Left lung (tissue), 4 donors: ENCODE measurements at regions not wholly inside any gene's neighbourhood (a gene's known extent, or its start where the extent isn't known, plus 50 kb on each side); places are given as distances from the start of the nearest gene placed in this dataset.

ENCODE experiments used
- ATAC-seq: fragments of 200-7000 bp; cut with Tn5 transposase; one replicate; pipeline ENCODE4 v1.9.1; 2020; ENCODE audit warnings: moderate library complexity
- DNase-seq, 4 donors: peaks; one replicate each; pipeline ENCODE4 v3.0.0-alpha.2; 2013 to 2020
- H3K27ac ChIP-seq, 2 donors: fragments of 200-600 bp; sonication (generic) in 1 of 2; one replicate each; pipeline versions ENCODE4 v1.5.0 to v1.8.0; 2020 to 2021
- H3K27me3 ChIP-seq, 2 donors: fragments of 200-600 bp; sonication (generic) in 1 of 2; one replicate each; pipeline versions ENCODE4 v1.5.0 to v1.8.0; 2020 to 2021
- H3K36me3 ChIP-seq, 2 donors: fragments of 200-600 bp; sonication (generic) in 1 of 2; one replicate each; pipeline versions ENCODE4 v1.5.0 to v1.8.0; 2020 to 2021
- H3K4me1 ChIP-seq, 2 donors: fragments of 200-600 bp; one replicate each; pipeline ENCODE4 v1.8.0; 2021
- H3K4me3 ChIP-seq, 2 donors: fragments of 200-600 bp; sonication (generic) in 1 of 2; one replicate each; pipeline versions ENCODE4 v1.5.0 to v1.8.0; 2020 to 2021; ENCODE audit warnings: mild to moderate bottlenecking in 1 of 2
- H3K9me3 ChIP-seq, 2 donors: fragments of 200-600 bp; sonication (generic) in 1 of 2; one replicate each; pipeline versions ENCODE4 v1.5.0 to v1.8.0; 2020 to 2021
- intact Hi-C, 2 donors: fragments of 100-400 bp; cut with DNase I; formaldehyde crosslinking; loops; one replicate each; pipeline versions ENCODE4 v1.11.2 to v1.14.2; 2022
- TF ChIP-seq, protein P1 (sequence below), 2 donors: fragments of 200-600 bp; sonication (generic) in 1 of 2; IDR thresholded peaks; one replicate each; pipeline versions ENCODE4 v1.5.0 to v1.8.0; 2021; ENCODE audit warnings: antibody characterized with exemption in 2 of 2
- donor health status: DM: no; HTN: yes; CAD: no.
- donor health status: DM: no; HTN: no; CAD: no.

DNA sequence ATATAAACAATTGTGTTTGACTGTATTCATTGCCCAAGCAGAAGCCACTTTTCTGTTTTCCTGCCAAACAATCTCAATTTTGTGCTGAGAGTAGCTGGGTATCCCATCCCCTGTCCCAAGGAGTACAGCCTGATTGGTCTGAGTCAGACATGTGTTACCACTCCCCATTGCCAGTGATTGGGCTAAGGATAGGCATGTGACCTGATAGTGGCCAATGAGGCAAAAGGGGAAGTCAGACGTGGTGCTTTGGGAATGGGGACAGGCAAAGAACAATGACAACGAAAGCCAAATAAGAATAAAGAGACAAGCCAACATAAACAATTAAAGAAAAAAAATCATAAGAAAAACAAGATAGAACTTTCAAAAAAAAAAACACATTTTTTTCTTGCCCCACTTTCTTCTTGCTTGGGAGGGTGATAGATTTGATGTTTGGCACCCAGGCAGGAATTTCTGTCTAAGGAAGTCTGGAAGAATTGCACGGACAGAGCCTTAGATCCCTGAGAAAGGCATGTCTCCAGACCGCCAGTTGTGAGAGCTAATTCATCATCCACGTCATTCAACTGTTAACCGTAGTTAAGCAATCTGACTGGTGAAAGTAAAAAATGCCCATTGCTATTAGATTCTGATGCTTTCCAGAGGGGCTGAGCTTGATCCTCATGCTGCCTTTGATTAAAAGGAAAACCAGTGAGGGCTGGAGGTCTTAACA is 626.6 kb upstream of the TMEM132C start:
- Histone ChIP-seq H3K36me3 (no peaks in the 10 kb centered on the region), H3K27ac (no peak overlapping the region), H3K27me3 (no peaks in the 10 kb centered on the region), H3K4me3 (no peak overlapping the region), H3K4me1 (no peaks in the 10 kb centered on the region), H3K9me3 (no peaks in the 10 kb centered on the region)
- no peak for DNase-seq
- TF ChIP-seq, protein P1, sequence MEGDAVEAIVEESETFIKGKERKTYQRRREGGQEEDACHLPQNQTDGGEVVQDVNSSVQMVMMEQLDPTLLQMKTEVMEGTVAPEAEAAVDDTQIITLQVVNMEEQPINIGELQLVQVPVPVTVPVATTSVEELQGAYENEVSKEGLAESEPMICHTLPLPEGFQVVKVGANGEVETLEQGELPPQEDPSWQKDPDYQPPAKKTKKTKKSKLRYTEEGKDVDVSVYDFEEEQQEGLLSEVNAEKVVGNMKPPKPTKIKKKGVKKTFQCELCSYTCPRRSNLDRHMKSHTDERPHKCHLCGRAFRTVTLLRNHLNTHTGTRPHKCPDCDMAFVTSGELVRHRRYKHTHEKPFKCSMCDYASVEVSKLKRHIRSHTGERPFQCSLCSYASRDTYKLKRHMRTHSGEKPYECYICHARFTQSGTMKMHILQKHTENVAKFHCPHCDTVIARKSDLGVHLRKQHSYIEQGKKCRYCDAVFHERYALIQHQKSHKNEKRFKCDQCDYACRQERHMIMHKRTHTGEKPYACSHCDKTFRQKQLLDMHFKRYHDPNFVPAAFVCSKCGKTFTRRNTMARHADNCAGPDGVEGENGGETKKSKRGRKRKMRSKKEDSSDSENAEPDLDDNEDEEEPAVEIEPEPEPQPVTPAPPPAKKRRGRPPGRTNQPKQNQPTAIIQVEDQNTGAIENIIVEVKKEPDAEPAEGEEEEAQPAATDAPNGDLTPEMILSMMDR (IDR thresholded peaks at IDR 0.05) = no peak
- intact Hi-C loops = no loop called here
- no peak for ATAC-seq

DNA sequence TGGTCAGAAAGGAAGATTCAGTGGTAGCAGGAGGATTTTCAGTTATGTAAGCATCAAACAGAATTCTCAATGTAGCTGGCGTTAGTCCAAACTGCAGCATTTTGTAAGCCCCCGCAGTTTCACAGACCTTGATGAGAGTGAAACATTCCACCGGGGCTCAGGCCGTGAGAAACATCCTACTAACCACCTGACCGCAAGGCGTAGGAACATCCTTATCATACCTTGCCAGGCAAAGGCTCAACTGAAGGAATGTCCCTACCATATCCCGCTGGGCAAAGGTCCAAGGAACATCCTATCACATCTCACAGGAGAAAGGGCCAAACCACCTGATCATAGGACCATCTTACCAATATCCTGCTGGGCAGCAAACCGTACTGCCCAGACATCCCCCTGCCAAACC is 624.8 kb upstream of the TMEM132C start:
- Histone ChIP-seq H3K36me3 (no peaks in the 10 kb centered on the region), H3K27ac (no peak overlapping the region), H3K4me3 (no peak overlapping the region), H3K9me3 (no peaks in the 10 kb centered on the region), H3K4me1 (no peaks in the 10 kb centered on the region), H3K27me3 (no peaks in the 10 kb centered on the region)
- TF ChIP-seq, protein P1 (IDR thresholded peaks at IDR 0.05) = no peak
- ATAC-seq (no peak), DNase-seq (no peak)
- intact Hi-C loops = no loop called here

DNA sequence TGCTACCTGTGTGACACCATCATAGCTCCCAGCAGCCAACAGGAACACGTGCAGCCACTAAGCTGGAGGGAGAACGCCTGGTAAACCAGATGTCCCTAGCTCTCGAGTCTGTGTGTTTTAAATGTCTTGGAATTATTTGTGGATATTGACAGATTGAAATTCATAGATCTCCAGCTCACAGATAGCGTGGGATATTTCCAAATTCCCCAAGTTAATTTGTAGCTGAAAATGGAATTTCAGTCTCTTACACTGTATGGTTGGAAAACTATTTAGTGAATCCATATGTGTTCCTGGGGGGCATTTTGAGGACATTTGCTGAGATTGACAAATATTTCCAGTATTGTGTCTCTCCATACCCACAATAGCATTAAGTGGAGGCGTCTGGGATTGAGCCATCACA is 618.6 kb upstream of the TMEM132C start:
- no peak for ATAC-seq
- no peak overlapping the region for H3K4me3 ChIP-seq
- no peak for DNase-seq
- H3K4me1 ChIP-seq = no peaks in the 10 kb centered on the region
- no peaks in the 10 kb centered on the region for H3K27me3 ChIP-seq
- H3K27ac ChIP-seq = no peak overlapping the region
- H3K9me3 ChIP-seq = no peaks in the 10 kb centered on the region
- H3K36me3 ChIP-seq = no peaks in the 10 kb centered on the region
- intact Hi-C loops = no loop called here
- TF ChIP-seq, protein P1 (IDR thresholded peaks at IDR 0.05) = no peak

DNA sequence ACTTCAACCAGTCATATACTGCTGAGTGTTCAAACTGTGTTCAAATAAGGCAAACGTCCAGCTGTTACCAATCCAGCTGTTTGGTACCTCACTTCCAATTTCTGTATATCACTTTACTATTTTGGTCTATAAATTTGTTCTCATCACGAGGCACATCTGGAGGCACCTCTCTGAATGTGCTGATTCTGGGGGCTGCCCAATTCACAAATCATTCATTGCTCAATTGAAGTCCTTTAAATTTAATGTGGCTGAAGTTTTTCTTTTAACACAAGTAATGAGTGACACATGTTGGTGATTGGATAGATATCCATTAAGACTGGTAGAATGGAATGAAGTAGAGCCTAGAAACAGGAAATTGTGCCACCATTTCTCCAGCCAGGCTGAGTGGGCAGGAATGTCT is 617.0 kb upstream of the TMEM132C start:
- Histone ChIP-seq H3K27me3 (no peaks in the 10 kb centered on the region), H3K36me3 (no peaks in the 10 kb centered on the region), H3K9me3 (no peaks in the 10 kb centered on the region), H3K27ac (no peak overlapping the region), H3K4me3 (no peak overlapping the region), H3K4me1 (no peaks in the 10 kb centered on the region)
- TF ChIP-seq, protein P1 (IDR thresholded peaks at IDR 0.05) = no peak
- intact Hi-C loops = no loop called here
- ATAC-seq (no peak), DNase-seq (no peak)

DNA sequence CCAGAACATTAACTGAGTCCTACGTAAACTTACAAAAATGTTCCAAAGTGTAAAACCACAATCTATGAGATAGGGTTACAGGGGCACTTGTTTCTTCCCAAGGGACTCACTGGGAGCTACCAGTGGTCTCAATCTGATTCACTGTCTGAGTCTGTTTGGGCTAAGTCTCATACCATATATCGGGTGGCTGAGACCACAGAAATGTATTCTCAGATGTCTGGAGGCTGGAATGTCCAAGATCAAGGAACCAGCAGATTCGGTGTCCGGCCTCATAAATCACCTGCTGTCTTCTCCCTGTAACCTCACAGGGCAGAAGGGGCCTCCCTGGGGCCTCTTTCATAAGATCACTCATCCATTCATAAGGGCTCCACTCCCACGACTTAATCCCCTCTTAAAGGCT is 616.3 kb upstream of the TMEM132C start:
- H3K27me3 ChIP-seq = no peaks in the 10 kb centered on the region
- DNase-seq = no peak
- no peaks in the 10 kb centered on the region for H3K9me3 ChIP-seq
- no peaks in the 10 kb centered on the region for H3K4me1 ChIP-seq
- H3K36me3 ChIP-seq = no peaks in the 10 kb centered on the region
- ATAC-seq = no peak
- TF ChIP-seq, protein P1 (IDR thresholded peaks at IDR 0.05) = no peak
- no peak overlapping the region for H3K27ac ChIP-seq
- no peak overlapping the region for H3K4me3 ChIP-seq
- intact Hi-C loops = no loop called here
